A172 (cell line): ENCODE measurements at regions not wholly inside any gene's neighbourhood (a gene's known extent, or its start where the extent isn't known, plus 50 kb on each side); places are given as distances from the start of the nearest gene placed in this dataset.

ENCODE experiments used
- DNase-seq: peaks from one replicate; pipeline ENCODE4 v3.0.0-alpha.2; 2015; ENCODE audit warnings: low spot score

DNA sequence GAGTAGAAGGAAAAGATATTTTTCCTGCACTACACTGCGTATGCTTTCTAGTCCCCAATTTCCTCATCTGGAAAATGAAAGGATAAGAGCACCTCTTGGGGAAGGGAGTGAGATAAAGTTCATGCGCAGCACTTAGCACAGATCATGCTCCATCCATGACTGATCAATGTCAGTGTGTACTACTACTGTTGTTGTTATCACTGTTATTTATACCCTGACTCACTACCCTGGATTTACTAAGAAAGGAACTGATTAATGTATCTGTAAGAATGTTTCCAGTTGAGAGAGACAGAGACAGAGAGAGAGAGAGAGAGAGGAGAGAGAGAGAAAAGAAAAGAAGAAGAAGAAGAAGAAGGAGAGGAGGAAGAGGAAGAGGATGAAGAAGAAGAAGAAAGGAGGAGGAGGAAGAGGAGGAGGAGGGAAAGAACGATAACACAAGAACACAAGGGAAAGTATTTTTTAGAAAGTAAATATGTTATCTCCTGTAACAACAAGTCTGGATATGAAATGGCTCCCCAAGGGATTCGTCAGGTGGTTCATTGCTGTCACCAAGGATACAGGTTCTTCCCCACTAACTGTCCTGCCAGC lies 212.2 kb upstream of the PROK2 start:
- DNase-seq = no peak

DNA sequence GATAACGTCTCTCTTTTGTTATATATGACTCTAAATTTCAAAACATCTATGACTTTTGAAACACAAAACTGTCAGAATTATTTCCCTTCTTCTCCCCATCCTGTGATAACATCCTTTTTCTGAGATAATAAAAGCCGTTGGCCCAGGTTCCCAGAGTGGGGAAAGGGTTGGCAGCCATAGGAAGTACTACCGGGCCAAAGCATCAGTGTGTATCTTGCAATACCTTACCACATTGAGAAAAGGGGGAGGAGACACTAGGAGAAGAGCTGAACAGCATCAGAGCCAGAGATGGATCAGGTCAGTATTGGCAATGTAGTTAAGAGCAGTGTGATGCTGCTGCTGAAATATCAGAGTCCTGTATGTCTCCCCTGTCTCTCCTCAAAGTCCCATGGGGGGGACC lies 210.0 kb upstream of the PROK2 start:
- no peak for DNase-seq

DNA sequence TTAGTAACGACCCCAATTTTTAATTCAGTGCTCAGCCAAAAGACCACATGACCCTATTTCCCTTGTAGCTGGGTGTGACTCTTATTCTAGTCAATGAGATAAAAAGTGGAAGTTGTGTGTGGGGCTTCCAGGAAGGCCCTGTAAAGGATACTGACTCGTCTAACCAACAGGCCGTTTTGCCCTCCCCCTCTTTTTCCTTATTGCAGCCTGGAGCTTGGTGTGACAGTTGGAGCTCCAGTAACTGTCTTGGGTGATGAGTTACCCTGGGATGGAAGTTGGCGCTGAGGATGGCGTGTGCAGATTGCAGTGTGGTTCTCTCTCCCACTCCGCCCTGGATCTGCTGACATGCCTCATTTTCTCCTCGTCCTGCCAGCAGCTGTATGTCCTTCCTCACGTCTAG lies 209.3 kb upstream of the PROK2 start:
- DNase-seq = no peak

DNA sequence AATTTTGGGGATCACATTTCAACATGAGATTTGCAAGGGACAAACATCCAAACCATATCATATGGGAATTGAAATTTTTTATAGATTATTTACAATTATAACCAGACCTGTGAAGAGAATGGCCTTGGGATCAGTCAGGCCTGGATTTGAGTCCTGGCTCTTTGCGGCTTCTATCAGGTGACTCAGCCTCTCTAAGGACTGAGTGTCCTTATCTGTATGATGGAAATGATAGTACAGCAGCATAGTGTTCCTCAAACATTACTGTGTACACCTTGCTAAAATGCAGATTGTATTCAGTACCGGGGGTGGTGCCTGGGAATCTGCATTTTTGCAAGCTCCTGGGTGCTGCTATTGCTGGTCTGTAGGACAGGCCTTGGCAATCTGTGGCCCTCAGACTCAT lies 206.7 kb upstream of the PROK2 start:
- DNase-seq = no peak

DNA sequence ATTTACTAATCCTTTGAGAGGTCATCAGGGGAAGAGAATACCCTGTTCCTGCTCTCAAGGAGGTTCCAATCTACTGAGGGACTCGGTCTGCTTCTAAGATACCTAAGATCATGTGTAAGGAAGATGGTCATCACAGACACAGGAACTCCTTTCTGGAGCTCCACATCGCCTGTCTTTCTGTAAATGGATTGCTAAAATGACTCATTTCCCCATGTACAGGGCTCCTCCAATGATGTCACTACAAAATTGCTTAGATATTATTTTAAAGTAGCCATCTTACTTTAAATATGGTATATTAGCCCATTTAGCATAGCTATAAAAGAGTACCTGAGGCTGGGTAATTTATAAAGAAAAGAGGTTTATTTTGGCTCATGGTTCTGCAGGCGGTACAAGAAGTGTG lies 206.1 kb upstream of the PROK2 start:
- no peak for DNase-seq

DNA sequence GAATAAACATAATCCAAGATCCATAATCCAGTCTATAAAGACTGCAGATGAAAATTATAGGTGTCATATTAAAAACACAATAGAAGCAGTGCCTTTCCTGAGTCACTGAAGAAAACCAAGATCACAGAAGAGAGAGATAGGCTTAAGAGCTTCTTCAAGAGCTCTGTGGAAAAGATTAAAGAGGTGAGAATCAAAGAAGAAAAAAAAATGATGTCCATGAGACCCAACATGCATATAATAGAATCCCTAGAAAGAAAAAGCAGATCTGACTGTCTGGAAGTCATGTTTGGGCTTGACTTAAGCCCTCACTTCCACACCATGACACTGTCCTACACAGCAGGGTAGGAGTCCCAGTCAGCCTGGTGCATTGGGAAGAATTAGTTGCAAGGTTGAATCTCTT lies 205.6 kb upstream of the PROK2 start:
- no peak for DNase-seq

DNA sequence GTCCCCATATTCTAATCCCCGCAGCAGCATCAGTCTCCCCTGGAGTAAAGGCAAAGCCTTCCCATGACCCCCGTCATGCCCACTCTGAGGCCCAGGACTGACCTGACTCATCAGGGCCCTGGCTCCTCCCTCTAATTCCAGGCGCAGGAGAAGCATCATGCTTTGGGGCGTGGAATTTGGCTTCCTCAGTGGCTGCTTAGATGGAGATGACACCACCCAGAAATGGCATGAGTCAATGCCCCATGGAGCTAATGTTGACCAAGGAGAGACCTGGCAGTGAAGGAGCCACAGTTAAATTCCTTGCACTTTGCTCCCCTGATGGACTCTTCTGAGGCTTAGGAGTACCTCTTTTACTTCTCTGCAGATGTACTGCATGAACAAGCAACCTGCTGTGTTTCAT lies 204.2 kb upstream of the PROK2 start:
- DNase-seq = peak; percentile 80

DNA sequence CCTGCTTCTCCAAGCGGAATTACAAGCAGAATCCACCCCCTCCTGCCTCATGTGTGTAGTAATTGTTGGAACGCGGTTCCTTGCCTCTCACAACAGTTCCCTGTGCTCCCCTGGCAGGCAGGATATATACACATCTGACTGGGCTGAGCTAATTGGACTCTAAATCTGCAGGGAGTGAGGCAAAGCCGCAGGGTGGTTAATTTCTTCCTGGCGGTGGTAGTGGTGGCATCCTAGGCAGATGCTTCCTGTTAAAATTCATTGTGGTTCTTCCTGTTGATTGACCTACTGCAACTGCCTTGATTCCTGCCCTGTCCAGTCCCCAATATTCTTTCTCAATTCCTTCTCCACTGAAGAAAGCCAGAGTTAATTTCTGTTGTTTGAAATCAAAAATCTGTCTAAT lies 202.9 kb upstream of the PROK2 start:
- DNase-seq = peak; percentile 88

DNA sequence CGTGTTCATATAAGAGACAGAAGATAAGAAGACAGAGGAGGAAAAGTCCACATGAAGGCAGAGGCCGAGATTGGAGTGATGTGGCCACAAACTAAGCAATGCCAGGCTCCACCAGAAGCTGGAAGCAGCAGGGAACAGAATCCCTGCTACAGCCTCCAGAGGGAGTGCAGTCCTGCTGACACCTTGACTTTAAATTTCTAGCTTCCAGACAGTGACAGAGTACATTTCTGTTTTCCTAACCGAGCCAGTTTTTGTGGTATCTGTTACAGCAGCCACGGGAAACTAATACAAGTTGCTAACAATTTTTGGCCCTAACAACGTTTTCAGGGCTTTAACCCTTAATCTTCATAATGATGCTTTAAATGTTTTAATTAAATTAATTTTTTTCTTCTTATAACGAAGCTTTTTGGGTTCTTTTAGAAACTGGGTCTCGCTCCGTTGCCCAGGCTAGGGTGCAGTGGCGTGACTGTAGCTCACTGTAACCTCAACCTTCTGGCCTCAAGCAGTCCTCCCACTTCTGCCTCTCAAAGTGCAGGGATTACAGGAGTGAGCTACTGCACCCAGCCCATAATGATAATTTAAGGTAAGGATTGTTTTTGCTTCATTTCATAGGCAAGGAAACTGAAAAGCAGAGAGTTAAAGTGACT lies 202.3 kb upstream of the PROK2 start:
- peak; percentile 27 for DNase-seq

DNA sequence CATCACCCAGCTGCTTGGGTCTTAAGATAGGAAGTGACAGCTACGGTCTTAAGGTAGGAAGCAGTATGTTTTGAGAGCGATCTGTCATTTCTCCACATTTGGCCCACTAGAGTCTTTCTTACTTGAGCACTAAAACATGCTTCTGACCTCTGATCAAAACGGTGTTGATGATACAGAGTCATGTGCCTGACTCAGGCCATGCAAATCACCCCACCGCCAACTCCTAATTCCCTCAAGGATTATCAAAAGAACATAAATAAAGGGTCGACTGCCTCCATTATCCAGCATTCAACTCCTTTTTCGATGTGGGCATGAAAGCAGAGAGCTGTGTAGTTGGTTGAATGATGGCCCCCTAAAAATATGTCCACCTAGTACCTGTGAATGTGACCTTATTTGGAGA lies 201.7 kb upstream of the PROK2 start:
- no peak for DNase-seq

DNA sequence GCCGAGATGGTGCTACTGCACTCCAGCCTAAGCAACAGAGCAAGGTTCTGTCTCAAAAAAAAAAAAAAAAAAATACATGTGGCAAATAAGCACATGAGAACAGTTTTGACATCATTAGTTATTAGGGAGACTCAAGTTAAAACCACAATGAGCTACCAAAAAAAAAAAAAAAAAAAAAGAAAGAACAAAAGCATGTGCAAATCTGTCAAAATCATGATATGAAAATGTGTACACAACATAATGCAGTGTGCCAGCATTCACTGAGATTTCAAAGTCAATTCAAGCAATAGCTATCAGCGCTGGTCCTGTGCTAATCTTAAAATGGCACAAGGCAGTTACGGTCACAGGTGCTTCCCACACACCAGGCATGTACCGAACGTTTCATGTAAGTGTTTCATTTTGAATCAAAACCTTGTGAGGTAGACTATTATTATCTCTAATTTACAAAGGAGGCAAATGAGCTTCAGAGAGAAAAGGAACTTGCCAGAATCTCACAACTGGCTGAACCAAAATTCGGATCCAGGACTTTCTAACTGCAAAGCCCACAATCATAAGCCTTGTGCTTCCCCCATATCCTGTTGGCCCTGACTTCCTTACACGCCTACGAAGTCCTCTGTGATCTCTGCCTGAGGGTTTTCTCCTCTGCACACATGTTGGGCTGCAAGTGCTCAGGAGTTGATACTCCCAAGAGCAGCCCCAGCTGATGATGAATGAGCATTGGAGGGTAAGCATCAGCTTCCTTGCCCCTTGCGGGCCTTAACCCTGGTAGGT lies 200.1 kb upstream of the PROK2 start:
- no peak for DNase-seq

DNA sequence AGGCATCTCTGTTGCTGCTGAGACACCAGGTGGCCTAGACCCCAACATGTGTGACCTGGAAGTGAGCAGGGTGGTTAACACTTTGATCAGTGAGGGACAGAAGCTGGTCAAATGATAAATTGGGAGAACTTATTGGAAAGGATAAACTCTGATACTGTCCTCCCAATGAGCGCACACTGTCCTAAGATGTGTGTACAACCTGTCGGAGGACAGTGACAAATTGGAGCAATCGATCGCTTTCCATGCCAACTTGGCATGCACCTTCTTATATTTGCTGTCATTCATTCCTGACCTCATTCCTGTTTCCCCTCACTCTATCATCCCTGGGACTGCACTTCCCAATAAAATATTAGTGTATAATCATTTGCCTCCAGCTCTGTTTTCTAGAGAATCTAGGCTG lies 198.7 kb upstream of the PROK2 start:
- no peak for DNase-seq

DNA sequence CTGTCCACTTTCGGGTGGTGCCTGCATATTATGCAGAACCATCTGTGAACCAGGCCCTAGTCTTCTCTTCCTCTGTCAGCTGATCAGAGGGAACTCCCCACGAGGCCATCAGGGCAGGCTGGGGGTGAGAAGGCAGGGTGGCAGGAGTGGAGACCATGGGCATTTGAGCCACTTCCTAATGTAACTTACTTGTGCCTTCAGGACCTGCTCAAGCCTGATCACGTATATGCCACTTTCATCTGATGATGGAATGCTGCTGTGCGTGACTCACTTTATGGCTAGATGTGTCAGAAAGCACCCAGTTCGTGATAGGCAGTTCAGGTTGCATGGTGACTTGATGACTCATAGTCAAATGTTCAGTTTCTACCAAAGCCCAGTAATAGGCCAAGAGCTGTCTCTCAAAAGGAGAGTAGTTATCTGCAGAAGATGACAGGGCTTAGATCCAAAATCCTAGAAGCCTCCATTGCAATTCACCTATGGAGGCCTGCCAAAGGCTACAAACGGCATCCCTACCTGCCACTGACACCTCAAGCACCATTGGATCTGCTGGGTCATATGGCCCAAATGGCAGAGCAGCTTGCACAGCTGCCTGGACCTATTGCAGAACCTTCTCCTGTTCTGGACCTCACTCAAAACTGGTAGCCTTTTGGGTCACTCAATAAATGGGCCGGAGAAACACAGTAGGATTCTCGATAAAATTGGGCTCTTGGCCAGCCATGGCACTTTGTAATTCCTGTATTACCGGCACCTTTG lies 197.7 kb upstream of the PROK2 start:
- DNase-seq = peak; percentile 95

DNA sequence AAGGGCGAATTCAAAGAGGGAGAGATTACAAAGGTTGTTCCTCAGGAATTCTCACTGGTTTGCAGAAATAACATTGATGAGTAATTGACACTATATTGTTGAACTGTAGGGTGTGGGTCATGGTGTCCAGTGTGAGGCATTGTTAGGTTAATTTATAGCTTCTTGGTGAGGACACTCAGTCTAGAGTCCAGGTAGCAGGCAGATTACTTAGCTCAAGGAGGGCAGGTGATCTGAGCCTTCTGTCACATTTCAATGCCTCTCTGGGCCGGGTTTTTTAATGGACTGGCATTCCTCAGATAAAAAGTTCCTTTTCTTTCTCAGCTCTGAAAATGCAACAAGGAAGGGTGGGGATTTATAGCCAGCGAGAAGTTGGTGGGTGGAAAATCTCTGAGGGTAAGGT lies 194.2 kb upstream of the PROK2 start:
- no peak for DNase-seq

DNA sequence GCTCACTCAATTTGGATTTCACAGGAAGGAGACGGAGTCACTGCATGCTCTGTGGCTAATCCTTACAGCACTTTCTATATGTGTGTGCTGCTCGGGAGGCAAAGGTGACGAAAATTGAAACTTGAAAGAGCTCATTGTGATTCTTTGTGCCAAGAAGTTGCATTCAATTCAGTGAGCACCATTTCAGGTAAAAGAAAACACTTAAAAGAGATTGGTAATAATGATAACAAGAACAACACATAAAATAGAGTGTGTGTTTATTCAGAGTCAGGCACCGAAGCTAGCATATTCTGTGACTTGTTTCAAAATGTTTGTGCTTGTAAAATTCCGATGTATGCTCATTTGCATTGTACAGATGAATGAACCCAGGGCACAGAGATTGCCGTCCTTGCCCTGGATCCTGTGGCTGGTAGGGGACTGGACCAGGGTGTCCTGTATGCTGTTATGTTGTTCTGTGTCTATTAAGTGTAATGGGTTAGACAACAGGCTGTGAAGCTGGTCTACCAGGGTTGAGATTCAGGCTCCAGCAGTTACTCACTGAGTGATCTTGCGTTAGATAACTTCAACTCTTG lies 193.3 kb upstream of the PROK2 start:
- DNase-seq = no peak

DNA sequence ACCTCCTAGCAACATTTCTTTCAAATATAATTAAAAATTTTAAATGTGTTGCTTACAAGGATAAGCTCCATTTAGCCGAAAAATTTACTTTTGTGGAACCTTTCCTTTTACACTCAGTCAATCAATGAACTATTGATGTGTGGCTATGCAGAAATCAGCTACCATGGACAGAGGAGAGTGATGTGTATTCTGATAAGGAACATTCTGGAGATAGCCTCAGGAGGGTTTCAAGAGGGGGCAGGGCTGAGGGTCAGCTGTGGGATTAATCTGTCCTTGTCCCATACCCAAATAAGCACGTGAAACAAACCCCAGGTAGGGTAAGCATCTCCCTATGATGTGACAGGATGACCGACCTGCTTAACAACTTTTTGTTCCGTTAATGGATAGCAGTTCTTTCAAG lies 192.6 kb upstream of the PROK2 start:
- DNase-seq = no peak

DNA sequence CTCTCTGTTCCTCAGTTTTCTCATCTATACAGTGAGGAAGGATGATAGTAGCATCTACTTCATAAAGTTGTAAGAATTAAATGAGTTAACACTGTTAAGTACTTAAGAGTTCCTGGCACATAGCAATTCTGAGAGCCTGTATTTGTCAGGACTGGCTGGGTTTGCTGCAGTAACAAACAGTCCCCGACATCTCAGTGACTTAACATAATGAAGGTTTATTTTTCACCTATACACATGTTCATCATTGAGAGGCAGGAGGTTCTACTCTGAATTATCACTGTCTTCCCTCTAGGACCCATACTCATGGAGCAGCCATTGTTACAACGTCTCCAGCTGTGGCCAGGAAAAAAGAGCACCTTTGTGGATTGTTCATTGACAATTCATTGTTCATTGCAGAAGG lies 190.6 kb upstream of the PROK2 start:
- DNase-seq = no peak

DNA sequence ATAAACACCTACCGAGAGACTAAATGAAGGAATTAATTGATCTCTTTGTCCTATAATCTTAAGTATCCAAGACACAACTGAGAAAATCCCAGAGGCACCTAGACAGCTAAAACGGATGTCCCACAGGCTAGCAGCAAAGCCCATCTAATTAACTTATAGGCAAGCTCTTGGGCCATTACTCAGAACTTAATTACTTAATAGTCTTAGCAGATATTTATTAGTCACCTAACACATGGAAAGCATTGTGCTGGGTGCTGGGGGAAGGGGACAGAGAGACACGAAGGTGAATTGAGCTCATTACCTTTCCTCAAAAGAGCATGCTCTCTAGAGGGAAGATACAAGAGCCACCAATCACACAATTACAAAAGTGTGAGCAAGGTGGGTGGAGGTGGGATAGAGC lies 189.8 kb upstream of the PROK2 start:
- no peak for DNase-seq

DNA sequence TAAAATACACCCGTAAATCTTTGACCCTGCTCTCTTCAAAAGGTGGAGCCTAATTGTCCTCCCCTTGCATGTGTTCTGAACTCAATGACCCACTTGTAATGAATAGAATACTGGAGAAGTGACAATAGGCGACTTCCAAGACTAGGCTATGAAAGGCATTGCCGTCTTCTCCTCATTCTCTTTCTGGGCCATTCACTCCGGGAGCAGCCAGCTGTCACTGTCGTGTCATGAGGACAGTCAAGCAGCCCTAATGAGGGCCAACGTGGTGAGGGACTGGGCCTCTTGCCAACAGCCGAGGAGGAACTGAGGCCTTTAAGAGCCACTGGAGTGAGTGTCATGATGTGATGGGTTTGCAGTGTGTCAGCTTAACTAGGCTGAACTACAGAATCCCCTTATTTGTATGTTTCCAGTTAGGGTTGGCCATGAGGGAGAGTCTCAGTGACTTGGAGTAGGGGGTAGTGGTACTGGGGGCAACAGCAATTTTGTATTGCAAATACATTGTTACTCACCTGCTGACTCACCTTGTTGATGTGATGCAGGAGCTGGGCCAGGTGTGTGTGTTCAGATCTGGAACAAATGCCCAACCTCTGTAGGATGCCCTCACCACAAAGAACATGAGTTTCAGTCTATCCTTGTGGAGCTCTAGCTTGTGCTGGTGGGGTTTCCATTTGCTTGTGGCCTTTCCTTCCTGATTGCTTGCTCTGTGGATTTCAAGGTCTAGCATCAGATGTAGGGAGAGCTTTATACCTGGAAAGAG lies 188.5 kb upstream of the PROK2 start:
- no peak for DNase-seq

DNA sequence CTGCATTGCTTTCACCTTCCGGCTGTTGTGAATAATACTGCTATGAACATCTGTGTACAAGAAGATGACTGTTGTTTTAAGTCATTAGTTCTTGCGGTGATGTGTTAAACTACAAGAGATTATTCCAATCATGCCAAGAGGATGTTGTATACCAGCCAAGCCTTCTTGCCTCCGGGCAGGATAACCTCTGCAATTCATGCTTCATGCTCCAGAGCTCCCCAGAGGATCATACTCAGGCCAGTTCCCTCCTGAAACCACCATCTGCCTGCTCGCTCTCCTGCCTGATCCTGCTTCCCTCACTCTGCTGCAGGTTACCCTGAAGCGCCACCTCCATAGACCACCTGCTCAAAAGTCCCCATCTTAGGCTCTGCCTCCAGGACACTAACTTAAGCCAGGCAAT lies 187.1 kb upstream of the PROK2 start:
- no peak for DNase-seq

DNA sequence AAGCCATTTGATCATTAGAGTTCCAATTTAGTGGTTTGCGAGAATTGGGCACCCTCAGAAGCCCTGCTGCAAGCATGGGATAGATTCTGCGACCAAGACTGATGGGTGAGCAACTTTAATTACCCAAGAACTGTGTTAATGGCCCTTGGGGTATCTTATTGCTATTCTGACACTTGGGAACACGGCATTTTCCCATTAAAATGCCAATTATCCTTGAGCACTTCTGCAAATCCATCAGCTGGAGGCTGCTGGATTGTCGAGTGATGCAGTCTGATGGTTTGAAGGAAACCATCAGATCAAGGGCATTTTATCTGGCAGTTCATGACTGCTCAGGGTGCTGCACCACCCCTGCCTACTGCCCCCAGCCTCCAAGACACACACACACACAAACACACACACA lies 183.6 kb upstream of the PROK2 start:
- no peak for DNase-seq

DNA sequence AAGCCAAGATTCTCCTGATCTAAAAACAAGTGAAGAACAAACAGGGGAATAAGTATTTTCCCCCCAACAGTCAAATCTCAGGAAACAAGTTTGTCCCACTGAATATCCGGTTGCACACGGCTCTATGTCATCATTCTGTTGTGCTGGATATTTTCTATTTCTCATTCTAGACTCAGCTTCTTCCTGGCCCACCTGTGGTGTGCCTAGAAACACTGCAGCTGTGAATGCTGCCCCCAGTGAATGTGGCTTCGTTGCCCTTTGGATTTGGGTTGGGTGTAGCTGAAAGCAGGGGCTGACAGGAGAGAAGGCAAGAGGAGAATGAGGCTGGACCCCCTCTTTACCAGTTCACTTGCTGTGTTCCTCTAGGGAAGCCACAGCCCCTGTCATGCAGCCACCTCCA lies 181.2 kb upstream of the PROK2 start:
- DNase-seq = no peak
